Muscle of leg (tissue), 3 donors: ENCODE measurements at regions not wholly inside any gene's neighbourhood (a gene's known extent, or its start where the extent isn't known, plus 50 kb on each side); places are given as distances from the start of the nearest gene placed in this dataset.
"Not testable (repeated sequence)": the region's sequence is repeated elsewhere in the genome, so short reads cannot be mapped to it uniquely, and the experiment has no call there.

ENCODE experiments used
- DNase-seq: peaks from one replicate; pipeline ENCODE4 v3.0.0; 2013
- H3K27ac ChIP-seq: one replicate; pipeline ENCODE4 v1.5.1; 2013; ENCODE audit warnings: mild to moderate bottlenecking, low read length, control low read depth
- H3K27me3 ChIP-seq: one replicate; pipeline ENCODE4 v1.6.1; 2013; ENCODE audit warnings: low read length; ENCODE audit not compliant: control insufficient read depth, insufficient read depth
- H3K36me3 ChIP-seq: one replicate; pipeline ENCODE4 v1.6.1; 2013; ENCODE audit warnings: low read length; ENCODE audit not compliant: control insufficient read depth, insufficient read depth
- H3K4me1 ChIP-seq: one replicate; pipeline ENCODE4 v1.6.1; 2013; ENCODE audit warnings: low read length; ENCODE audit not compliant: control insufficient read depth, insufficient read depth
- H3K4me3 ChIP-seq: one replicate; pipeline ENCODE4 v1.5.1; 2013; ENCODE audit warnings: low read length, control low read depth
- H3K9me3 ChIP-seq: replicated peaks from 2 replicates; pipeline ENCODE4 v1.6.1; 2013; ENCODE audit warnings: low read depth, low read length; ENCODE audit not compliant: control insufficient read depth
- WGBS: methylation state at CpG from one replicate; pipeline ENCODE4 v1.1.5; 2013; ENCODE audit warnings: missing lambda C conversion rate; ENCODE audit not compliant: insufficient coverage; 5-methylcytosine and 5-hydroxymethylcytosine counted together

GRCh38 chr14:34275078-34275477, 187.0 kb downstream of the SPTSSA start:
- no peaks in the 10 kb centered on the region for H3K36me3 ChIP-seq
- WGBS, result 67% methylated on average over 2 of the region's 4 CpGs
- DNase-seq, result peak; percentile 23

GRCh38 chr14:34273716-34274115, 188.3 kb downstream of the SPTSSA start:
- H3K9me3 ChIP-seq, H3K27me3 ChIP-seq: not testable (repeated sequence)
- WGBS, result no CpG with 5 or more reads among the region's 4 CpGs

More at GRCh38 chr14:34275078-34275477, 187.0 kb downstream of the SPTSSA start:
- Histone ChIP-seq H3K4me1 (peaks cover 3% of the 10 kb centered on the region), H3K27me3 (no peaks in the 10 kb centered on the region), H3K27ac (no peak overlapping the region), H3K9me3 (no peaks in the 10 kb centered on the region), H3K4me3 (no peak overlapping the region)

GRCh38 chr14:34270361-34270760, 191.7 kb downstream of the SPTSSA start:
- Histone ChIP-seq H3K4me1 (peaks cover 3% of the 10 kb centered on the region), H3K9me3 (no peaks in the 10 kb centered on the region), H3K36me3 (no peaks in the 10 kb centered on the region), H3K27ac (no peak overlapping the region), H3K4me3 (no peak overlapping the region), H3K27me3 (no peaks in the 10 kb centered on the region)
- WGBS, result no CpG with 5 or more reads among the region's 5 CpGs
- DNase-seq, result no peak

More at GRCh38 chr14:34273716-34274115, 188.3 kb downstream of the SPTSSA start:
- H3K4me1 ChIP-seq, H3K36me3 ChIP-seq, H3K27ac ChIP-seq, H3K4me3 ChIP-seq, DNase-seq: not testable (repeated sequence)

- Histone ChIP-seq H3K9me3 (no peaks in the 10 kb centered on the region), H3K4me1 (no peaks in the 10 kb centered on the region), H3K4me3 (no peak overlapping the region), H3K27me3 (no peaks in the 10 kb centered on the region), H3K36me3 (no peaks in the 10 kb centered on the region), H3K27ac (no peak overlapping the region)
- WGBS, result 68% methylated on average over 3 of the region's 4 CpGs
- no peak for DNase-seq
These were observed 195.7 kb downstream of the SPTSSA start for GRCh38 chr14:34266344-34266743.

- Histone ChIP-seq H3K27ac (no peak overlapping the region), H3K9me3 (no peaks in the 10 kb centered on the region), H3K27me3 (peaks cover 2% of the 10 kb centered on the region), H3K4me3 (no peak overlapping the region), H3K4me1 (no peaks in the 10 kb centered on the region), H3K36me3 (no peaks in the 10 kb centered on the region)
- no CpG with 5 or more reads among the region's 9 CpGs for WGBS
- no peak for DNase-seq
These were observed 199.7 kb downstream of the SPTSSA start for GRCh38 chr14:34262127-34262910.

- DNase-seq, result no peak
- Histone ChIP-seq H3K27me3 (peaks cover 2% of the 10 kb centered on the region), H3K4me3 (no peak overlapping the region), H3K36me3 (no peaks in the 10 kb centered on the region), H3K27ac (no peak overlapping the region), H3K4me1 (no peaks in the 10 kb centered on the region), H3K9me3 (no peaks in the 10 kb centered on the region)
These were observed 202.0 kb downstream of the SPTSSA start for GRCh38 chr14:34259996-34260395.

GRCh38 chr14:34258318-34258717, 203.7 kb downstream of the SPTSSA start:
- H3K4me3 ChIP-seq, result no peak overlapping the region
- peaks cover 2% of the 10 kb centered on the region for H3K27me3 ChIP-seq
- H3K36me3 ChIP-seq, result no peaks in the 10 kb centered on the region
- DNase-seq, result no peak
- no peaks in the 10 kb centered on the region for H3K9me3 ChIP-seq
- H3K27ac ChIP-seq, result no peak overlapping the region
- 20% methylated on average over 1 of the region's 1 CpG for WGBS
- no peaks in the 10 kb centered on the region for H3K4me1 ChIP-seq

GRCh38 chr14:34257505-34257904, 204.5 kb downstream of the SPTSSA start:
- Histone ChIP-seq H3K4me1 (no peaks in the 10 kb centered on the region), H3K27ac (no peak overlapping the region), H3K9me3 (no peaks in the 10 kb centered on the region), H3K4me3 (no peak overlapping the region), H3K27me3 (peaks cover 2% of the 10 kb centered on the region), H3K36me3 (no peaks in the 10 kb centered on the region)
- no peak for DNase-seq
- WGBS, result no CpG with 5 or more reads among the region's 4 CpGs

GRCh38 chr14:34256223-34256622, 205.8 kb downstream of the SPTSSA start:
- H3K4me1 ChIP-seq, result peaks cover 3% of the 10 kb centered on the region
- DNase-seq, result no peak
- H3K9me3 ChIP-seq, result no peaks in the 10 kb centered on the region
- H3K4me3 ChIP-seq, result no peak overlapping the region
- peaks cover 2% of the 10 kb centered on the region for H3K27me3 ChIP-seq
- H3K27ac ChIP-seq, result no peak overlapping the region
- H3K36me3 ChIP-seq, result no peaks in the 10 kb centered on the region
- no CpG with 5 or more reads among the region's 1 CpG for WGBS

GRCh38 chr14:34254571-34254970, 207.5 kb downstream of the SPTSSA start:
- no peaks in the 10 kb centered on the region for H3K9me3 ChIP-seq

GRCh38 chr14:34254031-34254430, 208.0 kb downstream of the SPTSSA start:
- Histone ChIP-seq H3K36me3 (no peaks in the 10 kb centered on the region), H3K27me3 (no peaks in the 10 kb centered on the region), H3K27ac (no peak overlapping the region), H3K4me3 (no peak overlapping the region), H3K9me3 (no peaks in the 10 kb centered on the region), H3K4me1 (peaks cover 7% of the 10 kb centered on the region)
- 100% methylated on average over 1 of the region's 1 CpG for WGBS
- no peak for DNase-seq

More at GRCh38 chr14:34254571-34254970, 207.5 kb downstream of the SPTSSA start:
- no peak for DNase-seq
- Histone ChIP-seq H3K4me1 (peaks cover 7% of the 10 kb centered on the region), H3K36me3 (no peaks in the 10 kb centered on the region), H3K27me3 (peaks cover 2% of the 10 kb centered on the region), H3K4me3 (no peak overlapping the region), H3K27ac (no peak overlapping the region)
- WGBS, result 26% methylated on average over 3 of the region's 5 CpGs
